Omental fat pad (tissue), 3 donors: ENCODE measurements at regions not wholly inside any gene's neighbourhood (a gene's known extent, or its start where the extent isn't known, plus 50 kb on each side); places are given as distances from the start of the nearest gene placed in this dataset.

Experiments used
- ATAC-seq: fragments of 150-250 bp; one replicate; pipeline ENCODE4 v1.9.1; 2016; ENCODE audit warnings: mild to moderate bottlenecking, moderate library complexity; ENCODE audit not compliant: low FRiP score
- DNase-seq: peaks from one replicate; pipeline ENCODE4 v3.0.0-alpha.2; 2019; ENCODE audit warnings: low spot score
- TF ChIP-seq, protein P1 (sequence below), 3 donors: fragments of 450-650 bp; IDR thresholded peaks; one replicate each; pipeline ENCODE4 v1.5.1; 2016 to 2017; ENCODE audit warnings: antibody characterized with exemption in 3 of 3, mild to moderate bottlenecking in 3 of 3, moderate library complexity in 2 of 3

DNA sequence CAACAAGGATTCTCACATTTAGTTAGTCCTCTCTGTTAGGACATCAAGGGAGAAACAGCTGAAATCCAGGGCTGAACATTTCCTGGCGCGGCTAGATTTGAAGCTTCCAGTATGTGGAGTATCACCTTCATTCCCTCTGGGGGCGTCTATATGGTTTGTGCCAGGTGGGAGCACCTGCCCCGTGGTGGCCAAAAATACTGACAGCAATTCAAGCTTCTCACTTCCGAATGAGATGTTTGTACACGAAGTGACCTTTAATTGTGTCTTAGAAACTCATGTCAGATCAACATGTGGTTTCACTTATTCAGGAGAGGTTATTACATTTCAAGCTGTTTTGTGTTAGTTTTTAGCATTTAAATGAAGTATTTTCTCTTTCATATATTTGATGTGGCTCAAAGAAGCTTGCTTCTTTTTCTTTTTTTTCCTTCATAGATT, 67.3 kb upstream of the ZNF217 start:
- DNase-seq = no peak
- TF ChIP-seq, protein P1, sequence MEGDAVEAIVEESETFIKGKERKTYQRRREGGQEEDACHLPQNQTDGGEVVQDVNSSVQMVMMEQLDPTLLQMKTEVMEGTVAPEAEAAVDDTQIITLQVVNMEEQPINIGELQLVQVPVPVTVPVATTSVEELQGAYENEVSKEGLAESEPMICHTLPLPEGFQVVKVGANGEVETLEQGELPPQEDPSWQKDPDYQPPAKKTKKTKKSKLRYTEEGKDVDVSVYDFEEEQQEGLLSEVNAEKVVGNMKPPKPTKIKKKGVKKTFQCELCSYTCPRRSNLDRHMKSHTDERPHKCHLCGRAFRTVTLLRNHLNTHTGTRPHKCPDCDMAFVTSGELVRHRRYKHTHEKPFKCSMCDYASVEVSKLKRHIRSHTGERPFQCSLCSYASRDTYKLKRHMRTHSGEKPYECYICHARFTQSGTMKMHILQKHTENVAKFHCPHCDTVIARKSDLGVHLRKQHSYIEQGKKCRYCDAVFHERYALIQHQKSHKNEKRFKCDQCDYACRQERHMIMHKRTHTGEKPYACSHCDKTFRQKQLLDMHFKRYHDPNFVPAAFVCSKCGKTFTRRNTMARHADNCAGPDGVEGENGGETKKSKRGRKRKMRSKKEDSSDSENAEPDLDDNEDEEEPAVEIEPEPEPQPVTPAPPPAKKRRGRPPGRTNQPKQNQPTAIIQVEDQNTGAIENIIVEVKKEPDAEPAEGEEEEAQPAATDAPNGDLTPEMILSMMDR (IDR thresholded peaks at IDR 0.05) = no peak
- ATAC-seq = no peak

GRCh38 chr20:53660078-53660909, 66.7 kb upstream of the ZNF217 start:
- TF ChIP-seq, protein P1 (IDR thresholded peaks at IDR 0.05) = no peak
- ATAC-seq = no peak
- DNase-seq = no peak

DNA sequence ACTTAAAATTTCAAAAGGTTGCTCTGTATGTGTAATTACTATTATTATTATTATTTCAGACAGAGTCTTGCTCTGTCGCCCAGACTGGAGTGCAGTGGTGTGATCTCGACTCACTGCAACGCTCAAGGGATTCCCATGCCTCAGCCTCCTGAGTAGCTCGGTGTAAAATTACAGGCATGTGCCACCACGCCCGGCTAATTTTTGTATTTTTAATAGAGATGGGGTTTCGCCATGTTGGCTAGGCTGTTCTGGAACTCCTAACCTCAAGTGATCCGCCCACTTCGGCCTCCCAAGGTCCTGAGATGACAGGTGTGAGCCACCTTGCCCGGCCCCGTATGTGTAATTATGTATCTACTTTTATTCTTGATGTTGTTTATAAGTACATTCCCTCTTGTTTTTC, 65.3 kb upstream of the ZNF217 start:
- ATAC-seq (no peak), DNase-seq (no peak)
- TF ChIP-seq, protein P1 (IDR thresholded peaks at IDR 0.05) = no peak

DNA sequence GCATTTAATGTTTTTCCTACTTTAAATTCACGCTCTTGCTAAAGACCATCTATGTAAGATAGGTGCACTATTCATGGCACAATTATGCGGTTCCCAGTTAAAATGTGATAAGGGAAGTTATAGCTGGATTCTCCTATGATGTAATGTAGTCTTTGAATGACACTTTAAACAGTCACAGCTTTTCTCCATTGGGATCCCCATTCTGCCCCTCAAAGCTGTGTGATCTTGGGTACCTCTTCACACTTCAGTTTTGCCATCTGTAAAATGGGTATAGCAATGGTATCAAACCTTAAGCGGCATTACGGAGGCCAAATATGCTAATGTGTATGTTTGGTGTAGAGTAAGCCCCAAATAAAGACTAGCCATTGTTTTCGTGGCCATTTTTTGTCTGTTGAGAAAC, 64.7 kb upstream of the ZNF217 start:
- TF ChIP-seq, protein P1 (IDR thresholded peaks at IDR 0.05) = no peak
- ATAC-seq (no peak), DNase-seq (no peak)

GRCh38 chr20:53657732-53658131, 64.1 kb upstream of the ZNF217 start:
- ATAC-seq = no peak
- no peak for DNase-seq
- TF ChIP-seq, protein P1 (IDR thresholded peaks at IDR 0.05) = no peak

DNA sequence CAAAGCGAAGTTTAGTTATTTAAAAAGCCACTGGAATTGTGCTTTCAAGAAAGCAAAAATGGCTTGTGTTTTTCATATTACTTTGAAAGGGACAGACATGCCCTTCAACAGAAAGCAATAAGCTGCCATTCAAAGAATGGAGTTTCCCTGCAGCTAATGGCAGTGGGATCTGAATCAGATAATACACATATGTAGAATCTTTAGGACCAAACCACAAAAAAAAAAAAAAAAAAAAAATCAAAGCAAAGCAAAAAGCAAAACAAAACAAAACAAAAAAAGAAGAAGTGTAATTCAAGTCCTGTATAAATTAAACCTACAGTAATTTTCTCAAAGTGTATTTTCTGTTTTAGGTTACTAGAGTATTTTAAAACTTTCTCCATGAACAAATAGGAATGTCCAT, 63.6 kb upstream of the ZNF217 start:
- TF ChIP-seq, protein P1 (IDR thresholded peaks at IDR 0.05) = no peak
- ATAC-seq (no peak), DNase-seq (no peak)
